ENCODE measurements at regions not wholly inside any gene's neighbourhood (a gene's known extent, or its start where the extent isn't known, plus 50 kb on each side); places are given as distances from the start of the nearest gene placed in this dataset.

GRCh38 chr7:88693131-88693530 is 66.4 kb upstream of the ZNF804B start:
- H3K36me3 Mint-ChIP-seq (ENCODE audit: low read depth), result no peaks in the 10 kb centered on the region
- no peaks in the 10 kb centered on the region for H3K27me3 Mint-ChIP-seq (ENCODE audit: insufficient read depth, low read depth, poor library complexity)
- ATAC-seq, result no peak
- no peaks in the 10 kb centered on the region for H3K79me2 ChIP-seq (replicated peaks; ENCODE audit: insufficient read depth)
- H2AFZ ChIP-seq, result no peak overlapping the region
- H3K27ac ChIP-seq (ENCODE audit: low read depth), result no peak overlapping the region
- H3K4me2 ChIP-seq, result no peak overlapping the region
- H3K4me3 ChIP-seq, result no peak overlapping the region
- H3K4me1 ChIP-seq (ENCODE audit: insufficient read depth), result peaks cover 7% of the 10 kb centered on the region; the same call in 1 of the 2 replicates
- no peak for TF ChIP-seq ZNF331 (CRISPR knock-in tag; IDR thresholded peaks at IDR 0.05; ENCODE audit: low read depth)
- no peak for TF ChIP-seq NANOG (IDR thresholded peaks at IDR 0.05; ENCODE audit: borderline replicate concordance)
- no peak for TF ChIP-seq CREB1 (CRISPR knock-in tag; IDR thresholded peaks at IDR 0.05; ENCODE audit: low read depth)
- no peak for TF ChIP-seq EZH2 (IDR thresholded peaks at IDR 0.05; ENCODE audit: low read depth, unreplicated experiment)
- TF ChIP-seq ZNF114 (CRISPR knock-in tag; IDR thresholded peaks at IDR 0.05), result no peak
- TF ChIP-seq JUNB (IDR thresholded peaks at IDR 0.05; ENCODE audit: unreplicated experiment), result no peak
- TF ChIP-seq ETS1 (IDR thresholded peaks at IDR 0.05), result no peak
- no peak for TF ChIP-seq EZH2phosphoT487 (IDR thresholded peaks at IDR 0.05; ENCODE audit: unreplicated experiment)
- TF ChIP-seq ZNF462 (CRISPR knock-in tag; IDR thresholded peaks at IDR 0.05), result no peak
- TF ChIP-seq STAT1 (IDR thresholded peaks at IDR 0.05; ENCODE audit: unreplicated experiment), result no peak
- TF ChIP-seq REST (IDR thresholded peaks at IDR 0.05; ENCODE audit: unreplicated experiment), result no peak
- TF ChIP-seq POLR2AphosphoS5 (IDR thresholded peaks at IDR 0.05; ENCODE audit: low read depth), result no peak
- no peak for TF ChIP-seq CTCF (conservative IDR thresholded peaks at IDR 0.05; ENCODE audit: low read depth in 2 of 2)
- H3K27ac Mint-ChIP-seq, result no peak overlapping the region
- peaks cover 10% of the 10 kb centered on the region; the same call in 2 of the 3 replicates for H3K4me1 Mint-ChIP-seq
- no peaks in the 10 kb centered on the region for H3K9me2 ChIP-seq (ENCODE audit: insufficient read depth)
- no peaks in the 10 kb centered on the region for H3K27me3 ChIP-seq (ENCODE audit: insufficient read depth)
- no peak for DNase-seq (ENCODE audit: low spot score)
- H4K20me1 ChIP-seq (replicated peaks; ENCODE audit: insufficient read depth), result no peaks in the 10 kb centered on the region
- no peaks in the 10 kb centered on the region for H3K9me3 Mint-ChIP-seq
- H3K36me3 ChIP-seq (ENCODE audit: insufficient read depth), result no peaks in the 10 kb centered on the region
- H3F3A ChIP-seq (replicated peaks; ENCODE audit: low read depth), result no peaks in the 10 kb centered on the region
- H3K4me3 Mint-ChIP-seq, result no peak overlapping the region
